GM13976 (cell line): ENCODE measurements at regions not wholly inside any gene's neighbourhood (a gene's known extent, or its start where the extent isn't known, plus 50 kb on each side); places are given as distances from the start of the nearest gene placed in this dataset.

Experiments
- DNase-seq: peaks from one replicate; pipeline ENCODE4 v3.0.0; 2012; ENCODE audit warnings: low spot score
- CTCF ChIP-seq: IDR thresholded peaks from 2 replicates; pipeline ENCODE4 v1.5.1; 2012; ENCODE audit warnings: borderline replicate concordance, mild to moderate bottlenecking; ENCODE audit not compliant: insufficient read depth; ENCODE audit errors: extremely low read depth, missing control alignments, control extremely low read depth
- in situ Hi-C: fragments of 300-500 bp; cut with MboI; formaldehyde crosslinking; loops from one replicate; pipeline ENCODE4 v1.12.0; 2022; ENCODE audit warnings: low sequenced_read_pairs, mixed read lengths, inconsistent platforms; ENCODE audit not compliant: unreplicated experiment

- in situ Hi-C loops, result no loop called here
- no peak for DNase-seq
- no peak for TF ChIP-seq CTCF
Observed at GRCh38 chr5:136661026-136661425, 295.7 kb upstream of the TRPC7 start.

GRCh38 chr5:136656811-136657210, 291.5 kb upstream of the TRPC7 start:
- in situ Hi-C loops, result no loop called here
- no peak for DNase-seq
- TF ChIP-seq CTCF, result no peak

GRCh38 chr5:136655468-136655867, 290.1 kb upstream of the TRPC7 start:
- in situ Hi-C loops, result no loop called here
- DNase-seq, result no peak
- no peak for TF ChIP-seq CTCF

GRCh38 chr5:136646915-136647314, 281.6 kb upstream of the TRPC7 start:
- in situ Hi-C loops, result no loop called here
- no peak for DNase-seq
- no peak for TF ChIP-seq CTCF

GRCh38 chr5:136642976-136643375, 277.6 kb upstream of the TRPC7 start:
- no peak for DNase-seq
- no peak for TF ChIP-seq CTCF
- in situ Hi-C loops, result no loop called here

- DNase-seq, result no peak
- in situ Hi-C loops, result no loop called here
- no peak for TF ChIP-seq CTCF
Observed at GRCh38 chr5:136639616-136640015, 274.3 kb upstream of the TRPC7 start.

GRCh38 chr5:136638084-136638483, 272.7 kb upstream of the TRPC7 start:
- in situ Hi-C loops, result no loop called here
- DNase-seq, result no peak
- no peak for TF ChIP-seq CTCF
